GM21717 (cell line): ENCODE measurements at regions not wholly inside any gene's neighbourhood (a gene's known extent, or its start where the extent isn't known, plus 50 kb on each side); places are given as distances from the start of the nearest gene placed in this dataset.
"Not testable (repeated sequence)": the region's sequence is repeated elsewhere in the genome, so short reads cannot be mapped to it uniquely, and the experiment has no call there.

Source experiments
- ATAC-seq: cut with Tn5 transposase; IDR thresholded peaks from one replicate; pipeline ENCODE4 v1.9.1; 2021; ENCODE audit warnings: mild to moderate bottlenecking, moderate library complexity; ENCODE audit not compliant: unreplicated experiment

DNA sequence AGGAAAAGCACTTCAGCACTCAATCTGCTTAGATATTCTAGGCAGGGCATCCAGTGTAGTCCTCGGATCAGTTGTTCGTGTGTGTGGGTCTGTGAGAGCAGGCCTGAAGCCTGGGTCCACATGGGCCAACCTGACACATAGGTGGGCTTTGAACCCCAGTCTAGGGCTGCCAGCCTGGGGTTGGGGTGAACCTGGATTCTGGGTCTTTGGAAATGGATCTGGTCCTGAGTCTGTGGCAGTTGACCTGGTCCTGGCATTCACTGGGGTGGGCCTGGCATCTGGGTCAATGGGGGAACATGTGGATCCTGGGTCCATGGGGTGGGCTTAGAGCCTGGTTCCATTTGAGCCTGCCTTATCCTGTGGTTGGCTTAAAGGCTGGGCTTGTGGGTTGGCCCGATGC is 492.6 kb upstream of the MAN1A1 start:
- ATAC-seq = no peak

DNA sequence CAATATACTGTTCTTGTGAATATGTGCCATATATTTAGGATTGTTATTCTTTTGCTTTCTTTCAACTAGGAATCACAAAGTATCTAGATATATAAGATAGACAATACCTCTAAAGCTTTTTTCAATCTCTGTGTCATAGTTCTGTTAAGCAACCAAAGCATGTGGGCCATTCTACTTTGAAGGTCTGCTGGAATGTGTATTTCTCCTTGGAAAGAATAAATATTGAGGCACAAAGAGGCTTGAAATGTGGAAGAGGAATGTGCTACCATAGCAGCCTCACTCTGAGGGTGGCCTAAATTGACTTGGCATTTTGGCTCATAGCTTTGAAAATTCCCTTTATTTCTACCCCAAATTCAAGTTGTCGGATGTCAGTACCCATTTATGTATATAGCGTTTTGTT is 488.5 kb upstream of the MAN1A1 start:
- ATAC-seq = no peak

DNA sequence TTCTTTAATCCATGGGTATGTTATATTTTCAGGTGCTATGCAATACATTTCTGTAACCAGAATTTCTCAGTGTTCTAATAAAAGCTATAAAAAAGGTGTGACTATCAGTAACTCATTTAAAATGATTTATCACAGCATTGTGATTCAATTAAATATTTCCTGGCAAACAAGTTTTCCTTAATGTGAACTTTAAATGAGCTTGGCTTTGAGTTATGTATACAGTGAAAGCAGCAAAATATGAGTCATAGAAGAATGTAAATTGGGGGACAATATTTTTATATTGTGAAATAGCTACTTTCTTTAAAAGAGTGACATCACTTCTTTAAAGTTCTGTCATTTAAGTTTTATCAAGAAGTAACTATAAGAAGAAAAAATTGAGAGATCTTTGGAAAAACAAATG is 484.9 kb upstream of the MAN1A1 start:
- ATAC-seq = no peak

DNA sequence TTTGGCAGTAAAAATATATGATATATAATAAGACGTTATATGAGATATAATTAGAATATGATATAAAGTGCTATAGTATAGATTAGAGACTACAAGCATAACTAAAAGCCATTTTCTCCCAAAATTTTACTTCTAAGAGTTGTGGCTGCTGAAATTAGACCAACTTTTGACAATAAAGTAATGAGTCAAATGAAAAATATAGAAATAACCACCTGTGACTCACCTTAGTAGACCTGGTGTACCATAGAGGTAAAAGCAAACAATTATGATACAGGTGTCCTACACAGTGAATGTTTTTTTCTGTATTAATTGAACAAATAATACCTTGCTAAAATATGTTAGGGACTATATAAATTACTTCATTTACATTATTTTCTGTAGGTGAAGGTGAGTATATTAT is 482.9 kb upstream of the MAN1A1 start:
- no peak for ATAC-seq

DNA sequence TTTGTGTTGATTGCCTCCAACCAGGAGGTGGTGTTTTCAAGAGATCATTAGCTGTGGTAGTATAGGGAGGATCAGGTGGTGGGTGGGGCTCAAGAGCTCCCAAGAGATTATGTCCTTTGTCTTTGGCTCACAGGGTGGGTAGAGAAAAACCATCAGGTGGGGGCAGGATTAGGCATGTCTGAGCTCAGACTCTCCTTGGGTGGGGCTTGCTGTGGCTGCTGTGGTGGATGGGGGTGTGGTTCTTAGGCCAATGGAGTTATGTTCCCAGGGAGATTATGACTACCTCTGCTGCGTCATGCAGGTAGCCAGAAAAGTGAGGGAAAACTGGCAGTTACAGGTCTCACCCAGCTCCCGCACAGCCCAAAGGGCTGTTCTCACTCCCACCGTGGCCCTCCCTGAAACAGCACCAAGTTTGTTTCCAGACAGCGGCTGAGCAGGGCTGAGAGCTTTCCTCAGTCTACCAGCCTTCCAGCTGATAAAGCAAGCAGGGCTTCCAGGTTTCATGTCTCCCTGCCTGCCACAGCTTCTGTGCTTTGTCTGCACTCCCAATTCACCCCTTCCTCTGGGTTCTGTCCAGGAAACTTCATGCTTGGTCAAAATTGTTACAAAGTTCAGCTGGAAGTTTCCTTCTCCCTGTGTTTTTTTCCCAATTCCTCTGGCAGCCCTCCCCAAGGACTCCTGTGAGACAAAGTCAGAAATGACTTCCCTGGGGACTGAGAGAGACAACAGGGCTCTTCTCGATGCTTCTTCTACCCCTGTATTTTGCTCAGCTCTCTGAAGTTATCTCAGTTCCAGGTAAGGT is 481.1 kb upstream of the MAN1A1 start:
- no peak for ATAC-seq

DNA sequence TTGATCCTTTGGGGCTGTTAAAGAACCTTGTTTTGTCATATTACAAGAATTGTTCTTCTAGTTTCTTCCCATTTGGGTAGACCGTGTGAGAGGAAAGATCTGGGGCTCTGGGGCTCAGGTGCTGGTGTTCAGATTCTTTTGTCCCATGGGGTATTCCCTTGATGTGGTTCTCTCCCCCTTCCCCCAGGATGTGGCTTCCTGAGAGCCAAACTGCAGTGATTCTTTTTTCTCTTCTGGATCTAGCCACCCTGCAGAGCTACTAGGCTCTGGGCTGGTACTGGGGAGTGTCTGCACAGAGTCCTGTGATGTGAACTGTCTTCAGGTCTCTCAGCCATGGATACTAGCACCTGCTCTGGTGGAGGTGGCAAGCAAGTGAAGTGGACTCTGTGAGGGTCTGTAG is 480.5 kb upstream of the MAN1A1 start:
- no peak for ATAC-seq

DNA sequence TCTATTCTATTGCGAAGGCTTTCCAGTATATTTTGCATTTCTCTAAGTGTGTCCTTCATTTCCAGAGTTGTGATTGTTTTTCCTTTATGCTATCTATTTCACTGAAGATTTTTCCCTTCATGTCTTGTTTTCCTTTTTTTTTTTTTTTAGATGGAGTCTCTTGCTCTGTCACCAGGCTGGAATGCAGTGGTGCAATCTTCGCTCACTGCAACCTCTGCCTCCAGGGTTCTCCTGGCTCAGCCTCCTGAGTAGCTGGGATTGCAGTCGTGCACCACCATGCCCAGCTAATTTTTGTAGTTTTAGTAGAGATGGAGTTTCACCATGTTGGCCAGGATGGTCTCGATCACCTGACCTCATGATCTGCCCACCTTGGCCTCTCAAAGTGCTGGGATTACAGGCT is 479.9 kb upstream of the MAN1A1 start:
- ATAC-seq = not testable (repeated sequence)

DNA sequence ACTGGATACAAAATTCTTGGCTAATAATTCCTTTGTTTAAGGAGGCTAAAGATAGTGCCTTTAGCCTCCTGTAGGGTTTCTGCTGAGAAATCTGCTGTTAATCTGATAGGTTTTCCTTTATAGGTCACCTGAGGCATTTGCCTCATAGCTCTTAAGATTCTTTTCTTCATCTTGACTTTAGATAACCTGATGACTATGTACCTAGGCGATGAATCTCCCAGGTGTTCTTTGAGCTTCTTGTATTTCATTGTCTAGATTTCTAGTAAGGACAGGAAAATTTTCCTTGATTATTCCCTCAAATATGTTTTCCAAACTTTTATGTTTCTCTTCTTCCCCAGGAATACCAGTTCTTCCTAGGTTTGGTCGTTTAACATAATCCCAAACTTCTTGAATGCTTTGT is 479.4 kb upstream of the MAN1A1 start:
- ATAC-seq = no peak

DNA sequence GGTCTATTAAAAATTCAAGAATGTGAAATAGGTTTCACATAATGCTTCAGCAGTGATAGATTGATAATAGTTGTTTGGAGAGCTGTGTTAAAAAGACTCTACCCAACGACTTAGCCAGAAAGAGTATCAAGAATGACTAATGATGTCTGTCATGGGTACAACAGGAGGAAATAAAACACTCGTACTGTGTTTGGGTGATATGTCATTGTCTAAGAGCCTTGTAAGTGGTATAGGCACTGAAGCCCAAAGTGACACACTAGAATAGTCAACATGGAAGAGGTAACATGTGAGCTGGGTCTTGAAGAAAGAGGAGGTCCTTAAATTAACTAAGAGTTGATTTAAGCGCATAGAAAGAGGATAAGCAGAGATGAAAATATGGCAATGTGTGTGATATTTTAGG is 471.8 kb upstream of the MAN1A1 start:
- ATAC-seq = no peak

DNA sequence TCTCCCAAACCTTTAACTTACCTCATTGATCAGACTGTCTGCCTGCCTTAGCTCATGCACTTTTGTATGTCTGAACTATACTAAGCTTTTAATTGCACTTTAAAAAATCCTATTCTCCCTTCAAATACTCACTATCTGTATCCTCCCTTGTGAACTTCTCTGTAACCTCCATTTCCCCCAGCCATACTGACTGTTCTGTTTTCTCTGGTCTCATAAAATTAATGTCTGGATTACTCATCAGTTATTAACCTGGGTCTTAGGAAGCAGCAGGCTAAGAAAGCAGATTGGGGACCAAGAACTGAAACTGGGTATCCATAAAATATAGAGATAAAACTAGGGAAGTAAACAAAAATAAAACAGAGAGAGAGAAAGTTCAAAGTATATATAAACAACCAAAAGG is 469.3 kb upstream of the MAN1A1 start:
- ATAC-seq = no peak

DNA sequence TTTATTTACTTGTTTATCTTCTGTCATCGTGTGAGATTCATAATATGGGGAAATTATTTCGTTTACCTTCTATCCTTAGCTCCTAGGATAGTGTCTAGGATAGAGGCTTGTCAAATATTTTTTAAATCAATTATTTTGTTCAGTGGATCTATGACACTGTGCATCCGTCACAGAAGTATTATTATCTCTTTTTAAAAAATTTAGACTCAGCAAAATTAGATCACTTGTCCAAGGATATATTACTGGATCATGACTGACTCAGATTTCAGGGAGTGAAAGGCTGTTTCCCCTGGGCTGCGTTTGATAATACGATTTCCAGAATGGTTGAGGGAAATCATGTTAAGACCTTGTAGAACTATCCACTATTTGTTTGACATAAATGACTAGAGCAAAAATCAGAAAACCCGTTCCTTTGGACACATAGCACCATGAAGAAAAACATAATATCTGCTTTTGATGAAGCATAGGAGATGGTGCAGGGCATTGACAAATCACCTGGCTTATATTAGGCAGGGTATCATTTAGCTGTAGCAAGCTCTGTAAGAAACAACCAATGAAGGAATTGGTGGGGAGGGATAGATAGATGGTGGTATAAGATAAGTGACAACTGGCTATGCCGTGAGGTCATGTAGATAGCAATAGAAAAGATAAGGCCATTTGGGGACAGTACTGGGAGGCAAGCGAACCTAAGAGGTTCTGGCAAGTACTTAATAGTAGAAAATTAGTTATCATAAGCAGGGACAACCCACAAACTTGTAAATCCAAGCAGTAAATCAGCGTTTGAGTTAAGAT is 465.2 kb upstream of the MAN1A1 start:
- ATAC-seq = no peak

DNA sequence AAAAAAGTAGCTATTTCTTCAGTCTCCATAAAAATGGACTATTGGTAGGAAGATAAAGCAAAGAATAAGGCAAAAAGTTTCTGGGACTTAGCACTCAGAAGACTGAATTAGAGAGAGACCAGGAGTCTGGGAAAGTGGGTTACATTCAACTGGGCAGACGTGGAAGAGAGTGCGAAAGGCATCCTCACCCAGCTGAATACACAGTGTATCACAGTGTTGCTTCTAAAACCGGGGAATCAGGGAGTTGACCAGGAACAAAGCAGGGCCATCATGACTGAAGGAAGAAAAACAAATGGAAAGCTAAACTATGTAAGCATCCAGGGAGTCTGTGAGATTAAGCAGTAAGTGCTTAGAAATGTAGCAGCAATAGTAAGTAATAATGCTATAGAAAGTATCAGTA is 452.9 kb upstream of the MAN1A1 start:
- ATAC-seq = no peak

DNA sequence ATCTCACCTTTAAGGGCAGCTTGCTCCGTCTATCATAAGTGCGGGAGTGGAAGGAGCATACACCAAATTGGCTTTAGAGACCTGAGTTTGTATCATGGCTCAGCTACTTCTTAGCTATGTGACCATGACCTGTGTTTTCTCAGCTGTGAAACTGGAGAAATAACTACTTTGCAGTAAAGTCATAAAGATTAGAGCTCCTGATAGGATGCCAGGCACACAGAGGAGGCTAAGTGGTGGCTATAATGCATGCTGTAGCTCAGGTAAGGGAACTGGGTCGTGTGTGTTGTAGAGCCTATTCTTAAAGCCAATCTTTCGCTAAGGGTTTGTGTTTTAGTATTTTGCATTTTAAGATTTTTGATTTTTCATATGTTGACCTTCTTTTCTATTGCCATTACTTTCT is 451.5 kb upstream of the MAN1A1 start:
- ATAC-seq = no peak

DNA sequence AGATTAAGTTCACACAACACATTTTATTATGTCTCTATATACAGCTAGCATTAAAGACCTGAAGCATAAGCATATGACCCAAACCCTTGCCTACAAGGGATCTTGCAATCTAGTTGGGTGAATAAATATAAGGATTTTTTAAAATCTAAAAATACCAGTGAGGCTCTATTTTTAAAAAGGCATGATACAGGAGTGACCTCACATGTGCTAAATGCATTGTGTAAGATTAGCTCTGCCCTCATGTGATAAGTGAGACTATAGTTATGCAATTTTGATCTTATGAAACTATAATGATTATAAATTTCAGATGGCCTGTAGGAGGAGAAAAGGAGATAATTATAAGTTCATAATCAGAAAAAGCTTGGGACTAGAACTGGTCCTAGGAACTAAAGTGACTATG is 451.0 kb upstream of the MAN1A1 start:
- ATAC-seq = no peak

DNA sequence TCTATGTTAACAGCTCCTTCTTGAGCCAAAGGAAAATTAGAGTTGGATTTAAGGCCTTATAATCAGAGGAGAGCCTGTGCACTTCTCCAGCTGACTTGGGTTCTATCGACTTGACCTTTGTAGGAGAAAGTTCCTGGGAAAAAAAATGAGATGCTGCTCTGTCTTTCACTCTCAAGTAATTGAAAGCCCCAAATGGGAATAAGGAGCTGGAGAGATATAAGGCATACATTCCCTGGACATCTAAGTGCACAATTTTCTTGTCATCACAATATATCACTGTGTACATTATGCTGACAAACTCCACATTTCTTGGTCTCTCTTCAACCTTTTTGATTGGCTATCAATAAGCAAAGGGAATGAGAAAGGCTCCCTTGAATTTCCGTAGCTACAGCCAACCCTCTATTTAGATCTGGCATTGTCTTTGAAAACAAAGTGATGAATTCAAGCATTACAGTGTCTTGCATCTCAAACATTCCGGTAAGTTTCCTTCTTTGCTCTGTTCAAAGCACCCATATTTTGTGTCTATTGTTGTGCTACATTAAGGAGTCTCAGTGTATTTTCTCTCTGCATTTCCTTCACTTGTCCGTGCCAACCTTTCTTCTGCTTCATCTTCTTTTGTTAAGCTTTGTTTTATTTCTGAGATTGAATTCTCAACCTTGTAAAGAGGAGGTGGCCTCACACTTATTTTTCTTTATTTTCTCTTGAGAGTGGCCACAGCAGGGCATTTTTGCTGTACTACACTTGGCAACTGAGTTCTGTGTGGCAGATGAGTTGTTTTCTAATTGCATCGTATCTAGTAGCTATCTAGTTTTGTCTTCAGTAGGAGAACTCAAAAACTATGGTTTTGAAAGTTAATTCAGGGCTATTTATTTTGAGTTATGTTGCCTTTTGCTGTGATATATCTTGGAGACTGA is 450.3 kb upstream of the MAN1A1 start:
- no peak for ATAC-seq

DNA sequence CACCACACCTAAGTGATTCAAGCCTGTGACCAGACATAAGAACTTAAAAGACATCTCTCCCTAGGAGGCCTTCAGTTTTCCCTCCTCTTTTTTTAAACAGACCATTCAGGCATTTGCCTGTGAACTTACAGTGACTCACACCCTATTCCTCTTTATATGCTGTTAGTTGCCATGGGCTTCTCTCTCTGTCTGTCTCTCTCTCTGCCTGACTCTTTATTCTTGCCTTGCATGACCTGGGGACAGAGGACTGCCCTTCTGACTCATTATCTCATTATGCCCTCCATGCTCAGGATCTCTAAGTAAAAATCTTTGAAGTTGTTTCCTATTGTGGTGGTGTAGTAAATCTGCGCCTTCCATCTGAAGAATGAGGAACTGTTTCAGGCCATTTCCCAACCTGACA is 442.2 kb upstream of the MAN1A1 start:
- ATAC-seq = no peak

DNA sequence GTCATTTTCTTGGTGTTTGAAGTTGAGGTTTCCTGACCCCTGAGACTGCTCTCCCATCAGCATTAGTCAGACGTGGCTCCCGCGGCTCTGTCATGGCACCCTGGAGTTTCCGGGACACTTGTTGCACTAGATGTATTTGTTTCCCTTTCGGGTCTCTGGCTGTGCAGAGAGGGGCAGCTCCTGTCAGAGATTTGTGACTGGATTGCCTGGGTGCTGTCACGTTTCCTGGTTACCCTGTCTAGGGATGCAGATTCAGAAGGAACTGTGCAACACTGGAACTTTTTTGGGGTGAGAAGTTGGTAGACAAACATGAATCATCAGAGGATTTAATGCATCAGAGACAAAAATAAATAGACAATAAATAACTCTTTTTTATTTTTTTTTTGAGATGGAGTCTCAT is 431.8 kb upstream of the MAN1A1 start:
- ATAC-seq = no peak

DNA sequence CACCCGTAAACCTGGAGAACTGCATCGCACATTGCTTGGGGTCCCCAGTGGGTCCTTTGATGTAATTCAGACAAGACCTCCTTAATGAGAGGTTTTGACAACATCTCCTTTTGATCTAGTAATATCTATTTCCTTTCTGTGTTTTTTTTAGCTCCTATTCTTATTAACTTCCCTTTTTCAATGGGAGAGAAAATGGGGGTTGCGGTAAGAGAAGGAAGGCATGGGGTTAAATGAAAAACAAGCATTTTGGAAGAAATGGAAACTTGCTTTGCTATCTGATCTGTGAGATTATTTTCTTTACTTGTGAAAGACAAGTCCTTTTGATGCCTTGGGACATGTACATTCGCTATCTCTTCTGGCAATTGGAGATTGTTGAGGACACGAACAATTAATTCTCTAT is 418.6 kb upstream of the MAN1A1 start:
- no peak for ATAC-seq

DNA sequence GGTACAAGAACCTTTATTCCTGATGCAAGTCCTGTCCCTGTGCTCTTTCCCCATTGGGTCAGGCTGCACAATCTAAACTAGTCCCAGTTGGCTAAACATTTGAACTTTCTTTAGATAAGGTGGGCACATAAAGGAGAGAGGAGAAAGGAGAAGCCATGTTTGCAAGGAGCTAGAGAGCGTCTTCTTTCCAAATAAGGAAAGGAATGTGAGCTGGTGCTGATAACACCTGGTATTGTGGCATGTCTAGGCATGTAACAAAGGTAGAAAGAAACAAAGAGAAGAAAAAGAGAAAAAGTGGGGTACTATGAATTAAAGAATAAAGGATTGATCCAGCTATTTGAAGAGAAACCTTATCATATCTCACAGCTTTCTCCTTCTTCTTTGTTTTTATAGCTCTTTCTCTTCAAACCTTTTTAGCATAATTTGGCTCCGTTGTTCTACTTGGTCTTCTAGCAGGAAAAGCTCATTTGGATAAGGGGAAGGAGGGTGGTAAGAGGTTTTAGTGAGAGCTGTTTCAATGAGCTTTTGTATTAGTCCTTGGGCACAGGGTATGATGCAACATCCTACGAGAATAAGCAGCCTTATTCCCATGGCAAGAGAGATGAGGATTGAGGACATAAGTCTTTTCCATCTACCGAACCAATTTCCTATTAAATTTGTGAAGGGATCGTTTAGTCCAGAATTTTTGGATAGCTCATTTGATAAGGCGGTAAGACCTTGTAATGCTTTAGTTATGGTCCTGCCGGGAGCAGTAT is 415.5 kb upstream of the MAN1A1 start:
- no peak for ATAC-seq

DNA sequence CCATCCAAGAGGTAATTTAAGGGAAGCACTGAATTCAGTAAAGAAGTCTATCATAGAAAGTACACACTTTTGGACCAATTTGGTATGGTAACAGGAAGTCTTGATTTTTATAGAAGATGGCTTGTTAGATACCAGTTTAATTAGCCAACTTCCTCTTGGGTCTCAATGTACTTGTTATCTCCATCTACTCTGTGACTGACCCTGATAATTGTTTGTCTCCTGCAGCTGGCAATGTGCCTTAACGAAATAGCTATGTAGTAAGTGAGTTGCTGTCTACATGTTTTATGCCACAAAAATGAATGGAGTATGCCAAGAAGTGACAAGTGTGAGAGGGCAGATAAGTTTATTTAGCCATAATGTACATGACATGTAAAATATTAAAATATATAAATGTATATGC is 410.5 kb upstream of the MAN1A1 start:
- no peak for ATAC-seq

DNA sequence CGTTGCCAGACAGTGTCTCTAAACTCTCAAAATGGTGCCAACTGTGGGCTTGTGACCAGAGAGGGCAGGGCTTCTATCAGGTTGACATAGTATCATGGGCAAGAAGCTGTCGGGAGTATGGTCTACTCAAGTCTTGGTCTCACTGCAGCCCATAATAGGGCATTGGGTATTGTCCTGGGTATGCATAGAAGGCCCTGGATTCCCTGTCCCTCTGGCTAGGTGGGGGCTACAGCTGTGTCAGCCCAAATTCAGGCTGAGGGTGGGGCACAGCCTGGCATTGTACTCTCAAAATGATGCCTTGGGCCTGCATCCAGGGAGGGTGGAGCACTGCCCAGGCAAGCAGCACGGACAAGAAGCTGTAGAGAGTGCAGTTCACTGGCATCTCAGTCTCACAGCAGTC is 408.8 kb upstream of the MAN1A1 start:
- ATAC-seq = no peak
